GM12878 (cell line): ENCODE measurements at regions not wholly inside any gene's neighbourhood (a gene's known extent, or its start where the extent isn't known, plus 50 kb on each side); places are given as distances from the start of the nearest gene placed in this dataset.

ENCODE experiments used
- CTCF ChIP-seq, 3 experiments: IDR thresholded peaks in 2 of 3; conservative IDR thresholded peaks in 1 of 3; 2 replicates each; pipeline ENCODE4 v1.5.1; 2011; ENCODE audit warnings: low read depth in 3 of 3, low read length in 3 of 3, mild to moderate bottlenecking in 3 of 3, control low read depth in 2 of 3, moderate library complexity in 2 of 3, inconsistent platforms in 1 of 3, mixed read lengths in 1 of 3; ENCODE audit not compliant: control insufficient read depth in 2 of 3, insufficient read depth in 1 of 3; ENCODE audit errors: extremely low read depth in 1 of 3
- EGR1 ChIP-seq, 2 experiments: IDR thresholded peaks; 1 replicate in 1 of 2; 2 replicates in 1 of 2; pipeline ENCODE4 v1.6.1; 2011 to 2012; ENCODE audit warnings: low read depth in 2 of 2, low read length in 2 of 2, borderline replicate concordance in 1 of 2, mild to moderate bottlenecking in 1 of 2, moderate library complexity in 1 of 2
- SIN3A ChIP-seq: IDR thresholded peaks from 2 replicates; pipeline ENCODE4 v1.6.1; 2012; ENCODE audit warnings: low read depth, low read length, improper control_type of control experiment

GRCh38 chr9:1538301-1538700 lies 476.8 kb upstream of the SMARCA2 start:
- TF ChIP-seq EGR1 (IDR thresholded peaks at IDR 0.05; ENCODE audit: borderline replicate concordance in 1 of 2, low read depth in 2 of 2, low read length in 2 of 2) = no peak
- no peak for TF ChIP-seq CTCF (IDR thresholded peaks at IDR 0.05 in 2 of 3, conservative IDR thresholded peaks at IDR 0.05 in 1 of 3; ENCODE audit: control insufficient read depth in 2 of 3, extremely low read depth in 1 of 3, insufficient read depth in 1 of 3, low read depth in 3 of 3, low read length in 3 of 3)
- no peak for TF ChIP-seq SIN3A
